MM.1S (cell line): ENCODE measurements at regions not wholly inside any gene's neighbourhood (a gene's known extent, or its start where the extent isn't known, plus 50 kb on each side); places are given as distances from the start of the nearest gene placed in this dataset.

Experiments used
- DNase-seq: peaks from one replicate; pipeline ENCODE4 v3.0.0-alpha.2; 2015
- H2AFZ ChIP-seq: fragments of 300-600 bp; sonication (generic); 2 replicates; pipeline ENCODE4 v1.6.0; 2016; ENCODE audit warnings: antibody characterized with exemption, low read length
- H3F3A ChIP-seq: fragments of 300-600 bp; sonication (generic); 2 replicates; pipeline ENCODE4 v1.6.1; 2016; ENCODE audit warnings: mild to moderate bottlenecking, antibody characterized with exemption, low read length, moderate library complexity, mixed read lengths; ENCODE audit not compliant: insufficient read depth
- H3K27ac ChIP-seq: fragments of 300-600 bp; sonication (generic); 2 replicates; pipeline ENCODE4 v1.5.1; 2016; ENCODE audit warnings: mild to moderate bottlenecking, low read length
- H3K27me3 ChIP-seq: fragments of 300-600 bp; sonication (generic); replicated peaks from 2 replicates; pipeline ENCODE4 v1.6.0; 2016; ENCODE audit warnings: low read length; ENCODE audit not compliant: insufficient read depth
- H3K36me3 ChIP-seq: fragments of 300-600 bp; sonication (generic); replicated peaks from 2 replicates; pipeline ENCODE4 v1.6.1; 2016; ENCODE audit warnings: mild to moderate bottlenecking, low read length, mixed read lengths; ENCODE audit not compliant: insufficient read depth
- H3K4me1 ChIP-seq: fragments of 300-600 bp; sonication (generic); 2 replicates; pipeline ENCODE4 v1.6.1; 2016; ENCODE audit warnings: low read length, mixed read lengths
- H3K4me2 ChIP-seq: fragments of 300-600 bp; sonication (generic); 2 replicates; pipeline ENCODE4 v1.6.0; 2016; ENCODE audit warnings: low read depth, low read length
- H3K4me3 ChIP-seq: fragments of 300-600 bp; sonication (generic); 2 replicates; pipeline ENCODE4 v1.5.1; 2016; ENCODE audit warnings: low read length, mixed read lengths
- H3K79me2 ChIP-seq: fragments of 300-600 bp; sonication (generic); 2 replicates; pipeline ENCODE4 v1.6.1; 2016; ENCODE audit warnings: mixed run types, low read length, mixed read lengths
- H3K9ac ChIP-seq: fragments of 300-600 bp; sonication (generic); 2 replicates; pipeline ENCODE4 v1.6.1; 2016; ENCODE audit warnings: low read length, mixed read lengths
- H3K9me2 ChIP-seq: fragments of 300-600 bp; sonication (generic); replicated peaks from 2 replicates; pipeline ENCODE4 v1.6.1; 2016; ENCODE audit warnings: mild to moderate bottlenecking, low read length, mixed read lengths; ENCODE audit not compliant: insufficient read depth
- H3K9me3 ChIP-seq: fragments of 300-600 bp; sonication (generic); replicated peaks from 2 replicates; pipeline ENCODE4 v1.6.1; 2016; ENCODE audit warnings: mild to moderate bottlenecking, low read length, mixed read lengths; ENCODE audit not compliant: insufficient read depth
- H4K20me1 ChIP-seq: fragments of 300-600 bp; sonication (generic); 2 replicates; pipeline ENCODE4 v1.6.1; 2016; ENCODE audit warnings: mild to moderate bottlenecking, low read length, moderate library complexity, mixed read lengths; ENCODE audit not compliant: insufficient read depth
- CTCF ChIP-seq: fragments of 300-600 bp; sonication (generic); IDR thresholded peaks from 2 replicates; pipeline ENCODE4 v1.5.1; 2016; ENCODE audit warnings: antibody characterized with exemption, low read length, mixed read lengths
- EZH2 ChIP-seq: fragments of 300-600 bp; sonication (generic); optimal IDR thresholded peaks from 2 replicates; pipeline ENCODE3; 2017; ENCODE audit warnings: low read depth, mild to moderate bottlenecking, antibody characterized with exemption, low read length, mixed read lengths
- EZH2phosphoT487 ChIP-seq: fragments of 300-600 bp; sonication (generic); IDR thresholded peaks from 2 replicates; pipeline ENCODE4 v1.6.1; 2018; ENCODE audit warnings: antibody characterized with exemption, low read length

- Histone ChIP-seq H3K4me1 (no peaks in the 10 kb centered on the region), H4K20me1 (no peaks in the 10 kb centered on the region), H3K9me2 (no peaks in the 10 kb centered on the region), H3K9ac (no peak overlapping the region), H3F3A (no peaks in the 10 kb centered on the region), H3K79me2 (no peaks in the 10 kb centered on the region), H2AFZ (no peak overlapping the region), H3K27ac (no peak overlapping the region), H3K4me3 (no peak overlapping the region), H3K9me3 (no peaks in the 10 kb centered on the region), H3K27me3 (no peaks in the 10 kb centered on the region), H3K4me2 (no peak overlapping the region), H3K36me3 (no peaks in the 10 kb centered on the region)
- no peak for TF ChIP-seq CTCF
- TF ChIP-seq EZH2phosphoT487 = no peak
- no peak for TF ChIP-seq EZH2
- DNase-seq = no peak
These were observed 114.5 kb downstream of the EDN1 start for GRCh38 chr6:12404651-12405050.

GRCh38 chr6:12408752-12409151, 118.6 kb downstream of the EDN1 start:
- no peaks in the 10 kb centered on the region for H3K9me2 ChIP-seq

GRCh38 chr6:12410946-12411345, 120.8 kb downstream of the EDN1 start:
- no peaks in the 10 kb centered on the region for H3F3A ChIP-seq
- no peak for DNase-seq
- H3K27ac ChIP-seq = no peak overlapping the region
- H3K4me3 ChIP-seq = no peak overlapping the region
- no peaks in the 10 kb centered on the region for H3K27me3 ChIP-seq
- H3K9me3 ChIP-seq = no peaks in the 10 kb centered on the region
- no peak overlapping the region for H3K9ac ChIP-seq
- H2AFZ ChIP-seq = no peak overlapping the region
- no peaks in the 10 kb centered on the region for H3K9me2 ChIP-seq
- no peaks in the 10 kb centered on the region for H3K36me3 ChIP-seq
- TF ChIP-seq EZH2phosphoT487 (no peak), EZH2 (no peak), CTCF (no peak)
- no peak overlapping the region for H3K4me2 ChIP-seq
- H3K4me1 ChIP-seq = no peaks in the 10 kb centered on the region
- no peaks in the 10 kb centered on the region for H4K20me1 ChIP-seq
- H3K79me2 ChIP-seq = no peaks in the 10 kb centered on the region

More at GRCh38 chr6:12408752-12409151, 118.6 kb downstream of the EDN1 start:
- Histone ChIP-seq H3K27ac (no peak overlapping the region), H3K79me2 (no peaks in the 10 kb centered on the region), H3K9me3 (no peaks in the 10 kb centered on the region), H3K4me3 (no peak overlapping the region), H3K4me2 (no peak overlapping the region), H3K4me1 (no peaks in the 10 kb centered on the region), H2AFZ (no peak overlapping the region), H3K36me3 (no peaks in the 10 kb centered on the region), H4K20me1 (no peaks in the 10 kb centered on the region), H3F3A (no peaks in the 10 kb centered on the region), H3K27me3 (no peaks in the 10 kb centered on the region), H3K9ac (no peak overlapping the region)
- no peak for TF ChIP-seq CTCF
- TF ChIP-seq EZH2 = no peak
- TF ChIP-seq EZH2phosphoT487 = no peak
- DNase-seq = no peak
